ENCODE measurements at regions not wholly inside any gene's neighbourhood (a gene's known extent, or its start where the extent isn't known, plus 50 kb on each side); places are given as distances from the start of the nearest gene placed in this dataset.
A peak's percentile ranks its signal among the peaks of the same experiment; 100 is the strongest.

DNA sequence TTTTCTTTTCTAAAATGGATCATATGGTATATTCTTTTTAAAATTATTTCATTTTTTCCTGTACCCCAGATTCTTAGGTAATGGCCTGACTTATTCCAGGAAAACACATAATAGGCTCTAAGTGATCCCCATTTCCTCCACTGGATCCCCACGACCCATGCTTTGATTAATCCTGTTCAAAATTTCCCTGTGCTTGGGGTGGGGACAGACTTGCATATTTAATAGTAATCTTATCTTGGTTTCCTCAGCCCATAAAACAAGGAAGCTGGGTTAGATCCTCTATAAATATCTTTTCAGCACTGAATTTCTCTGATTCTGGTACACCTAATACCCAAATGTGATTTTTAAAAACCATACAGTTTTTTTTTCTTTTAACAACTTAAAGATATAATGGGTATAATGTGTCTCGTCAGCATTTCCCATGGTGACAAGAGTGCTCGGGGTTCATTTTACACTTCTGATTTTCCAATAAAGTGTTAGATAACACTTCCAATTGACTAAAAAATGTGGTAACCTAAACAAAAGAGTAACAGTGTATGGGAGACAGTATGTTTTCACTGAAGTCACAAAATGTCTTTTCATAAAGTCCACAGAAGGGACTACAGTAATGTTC lies 693.5 kb upstream of the TENM3 start:
- peaks cover 0 to 2% of the 10 kb centered on the region in 2 experiments for H3K4me1 ChIP-seq (ENCODE audit: control insufficient read depth in 1 of 2, insufficient read depth in 2 of 2, low read length in 2 of 2)
- no peaks in the 10 kb centered on the region for H3K36me3 ChIP-seq (ENCODE audit: control insufficient read depth in 1 of 2, insufficient read depth in 2 of 2, low read length in 2 of 2)
- no peak overlapping the region for H3K4ac ChIP-seq (ENCODE audit: low read depth, low read length)
- no peak overlapping the region for H2BK120ac ChIP-seq (ENCODE audit: insufficient read depth, low read length, poor library complexity)
- DNase-seq = no peak
- H2AK5ac ChIP-seq (ENCODE audit: low read length) = no peak overlapping the region
- no peaks in the 10 kb centered on the region for H3K79me1 ChIP-seq (ENCODE audit: low read length)
- no peaks in the 10 kb centered on the region for H3K27me3 ChIP-seq (ENCODE audit: insufficient read depth, low read length)
- no peak overlapping the region for H4K12ac ChIP-seq (ENCODE audit: low read depth, low read length)
- no peak overlapping the region for H2AFZ ChIP-seq (ENCODE audit: insufficient read depth, low read length, poor library complexity)
- no peak overlapping the region for H3K27ac ChIP-seq (ENCODE audit: low read depth, low read length)
- no peak overlapping the region for H4K91ac ChIP-seq (ENCODE audit: low read depth, low read length)
- no peak overlapping the region for H4K8ac ChIP-seq (ENCODE audit: low read depth, low read length)
- no peak overlapping the region for H3K23ac ChIP-seq (ENCODE audit: low read length)
- no peaks in the 10 kb centered on the region for H3K79me2 ChIP-seq (ENCODE audit: control insufficient read depth, insufficient read depth, low read length, poor library complexity)
- no peak overlapping the region for H3K4me3 ChIP-seq (ENCODE audit: low read depth, low read length)
- no peak overlapping the region for H3K18ac ChIP-seq (ENCODE audit: low read length)
- H2BK12ac ChIP-seq (ENCODE audit: low read length) = no peak overlapping the region
- WGBS (ENCODE audit: extremely low coverage, insufficient coverage, insufficient read length) = no CpG with 5 or more reads among the region's 3 CpGs
- no peak overlapping the region for H3K9ac ChIP-seq (ENCODE audit: low read length)
- no peaks in the 10 kb centered on the region for H3K9me3 ChIP-seq (ENCODE audit: insufficient read depth, low read depth, low read length)
- H3K4me2 ChIP-seq (ENCODE audit: low read length) = no peak overlapping the region
- H2BK5ac ChIP-seq (ENCODE audit: low read depth, low read length, poor library complexity) = no peak overlapping the region
- H3K14ac ChIP-seq (ENCODE audit: low read length) = no peak overlapping the region

GRCh38 chr4:181550381-181550780 lies 692.8 kb upstream of the TENM3 start:
- peak; percentile 42 to 77 for DNase-seq
- Histone ChIP-seq H2BK5ac (ENCODE audit: low read depth, low read length, poor library complexity) (no peak overlapping the region), H2AK5ac (ENCODE audit: low read length) (no peak overlapping the region), H3K9ac (ENCODE audit: low read length) (no peak overlapping the region), H4K8ac (ENCODE audit: low read depth, low read length) (no peak overlapping the region), H3K4me2 (ENCODE audit: low read length) (no peak overlapping the region), H4K12ac (ENCODE audit: low read depth, low read length) (no peak overlapping the region), H3K79me1 (ENCODE audit: low read length) (no peaks in the 10 kb centered on the region), H3K4ac (ENCODE audit: low read depth, low read length) (no peak overlapping the region), H3K4me3 (ENCODE audit: low read depth, low read length) (no peak overlapping the region), H2BK120ac (ENCODE audit: insufficient read depth, low read length, poor library complexity) (no peak overlapping the region), H3K27ac (ENCODE audit: low read depth, low read length) (no peak overlapping the region), H3K9me3 (ENCODE audit: insufficient read depth, low read depth, low read length) (no peaks in the 10 kb centered on the region), H2BK12ac (ENCODE audit: low read length) (no peak overlapping the region), H3K27me3 (ENCODE audit: insufficient read depth, low read length) (no peaks in the 10 kb centered on the region), H3K79me2 (ENCODE audit: control insufficient read depth, insufficient read depth, low read length, poor library complexity) (no peaks in the 10 kb centered on the region), H4K91ac (ENCODE audit: low read depth, low read length) (no peak overlapping the region), H3K18ac (ENCODE audit: low read length) (no peak overlapping the region), H2AFZ (ENCODE audit: insufficient read depth, low read length, poor library complexity) (no peak overlapping the region), H3K4me1 (ENCODE audit: control insufficient read depth in 1 of 2, insufficient read depth in 2 of 2, low read length in 2 of 2) (peaks cover 0 to 2% of the 10 kb centered on the region in 2 experiments), H3K36me3 (ENCODE audit: control insufficient read depth in 1 of 2, insufficient read depth in 2 of 2, low read length in 2 of 2) (no peaks in the 10 kb centered on the region), H3K23ac (ENCODE audit: low read length) (no peak overlapping the region), H3K14ac (ENCODE audit: low read length) (no peak overlapping the region)
- no CpG with 5 or more reads among the region's 1 CpG for WGBS (ENCODE audit: extremely low coverage, insufficient coverage, insufficient read length)

- Histone ChIP-seq H3K4me3 (ENCODE audit: low read depth, low read length) (no peak overlapping the region), H3K4me2 (ENCODE audit: low read length) (no peak overlapping the region), H3K4me1 (ENCODE audit: control insufficient read depth in 1 of 2, insufficient read depth in 2 of 2, low read length in 2 of 2) (peaks cover 0 to 2% of the 10 kb centered on the region in 2 experiments), H2BK120ac (ENCODE audit: insufficient read depth, low read length, poor library complexity) (no peak overlapping the region), H3K79me1 (ENCODE audit: low read length) (no peaks in the 10 kb centered on the region), H3K79me2 (ENCODE audit: control insufficient read depth, insufficient read depth, low read length, poor library complexity) (no peaks in the 10 kb centered on the region), H4K8ac (ENCODE audit: low read depth, low read length) (no peak overlapping the region), H2AK5ac (ENCODE audit: low read length) (no peak overlapping the region), H2BK12ac (ENCODE audit: low read length) (no peak overlapping the region), H3K9me3 (ENCODE audit: insufficient read depth, low read depth, low read length) (peaks cover 5% of the 10 kb centered on the region), H3K14ac (ENCODE audit: low read length) (no peak overlapping the region), H3K36me3 (ENCODE audit: control insufficient read depth in 1 of 2, insufficient read depth in 2 of 2, low read length in 2 of 2) (no peaks in the 10 kb centered on the region), H4K91ac (ENCODE audit: low read depth, low read length) (no peak overlapping the region), H2BK5ac (ENCODE audit: low read depth, low read length, poor library complexity) (no peak overlapping the region), H3K4ac (ENCODE audit: low read depth, low read length) (no peak overlapping the region), H3K23ac (ENCODE audit: low read length) (no peak overlapping the region), H4K12ac (ENCODE audit: low read depth, low read length) (no peak overlapping the region), H3K27me3 (ENCODE audit: insufficient read depth, low read length) (no peaks in the 10 kb centered on the region), H3K18ac (ENCODE audit: low read length) (no peak overlapping the region), H3K9ac (ENCODE audit: low read length) (no peak overlapping the region), H3K27ac (ENCODE audit: low read depth, low read length) (no peak overlapping the region), H2AFZ (ENCODE audit: insufficient read depth, low read length, poor library complexity) (no peak overlapping the region)
- no CpG with 5 or more reads among the region's 4 CpGs for WGBS (ENCODE audit: extremely low coverage, insufficient coverage, insufficient read length)
- peak; percentile 81 to 90 for DNase-seq
Observed at GRCh38 chr4:181559637-181560036, 683.6 kb upstream of the TENM3 start.

GRCh38 chr4:181562399-181562798 lies 680.8 kb upstream of the TENM3 start:
- Histone ChIP-seq H2BK5ac (ENCODE audit: low read depth, low read length, poor library complexity) (no peak overlapping the region), H2BK120ac (ENCODE audit: insufficient read depth, low read length, poor library complexity) (no peak overlapping the region), H3K36me3 (ENCODE audit: control insufficient read depth in 1 of 2, insufficient read depth in 2 of 2, low read length in 2 of 2) (no peaks in the 10 kb centered on the region), H3K9me3 (ENCODE audit: insufficient read depth, low read depth, low read length) (peaks cover 5% of the 10 kb centered on the region), H3K4me1 (ENCODE audit: control insufficient read depth in 1 of 2, insufficient read depth in 2 of 2, low read length in 2 of 2) (peaks cover 0 to 2% of the 10 kb centered on the region in 2 experiments), H2BK12ac (ENCODE audit: low read length) (no peak overlapping the region), H4K12ac (ENCODE audit: low read depth, low read length) (no peak overlapping the region), H4K8ac (ENCODE audit: low read depth, low read length) (no peak overlapping the region), H2AFZ (ENCODE audit: insufficient read depth, low read length, poor library complexity) (no peak overlapping the region), H3K23ac (ENCODE audit: low read length) (no peak overlapping the region), H3K9ac (ENCODE audit: low read length) (no peak overlapping the region), H2AK5ac (ENCODE audit: low read length) (no peak overlapping the region), H3K27me3 (ENCODE audit: insufficient read depth, low read length) (no peaks in the 10 kb centered on the region), H3K27ac (ENCODE audit: low read depth, low read length) (no peak overlapping the region), H3K14ac (ENCODE audit: low read length) (no peak overlapping the region), H3K79me1 (ENCODE audit: low read length) (no peaks in the 10 kb centered on the region), H3K4ac (ENCODE audit: low read depth, low read length) (no peak overlapping the region), H3K18ac (ENCODE audit: low read length) (no peak overlapping the region), H3K4me3 (ENCODE audit: low read depth, low read length) (no peak overlapping the region), H3K79me2 (ENCODE audit: control insufficient read depth, insufficient read depth, low read length, poor library complexity) (no peaks in the 10 kb centered on the region), H4K91ac (ENCODE audit: low read depth, low read length) (no peak overlapping the region), H3K4me2 (ENCODE audit: low read length) (no peak overlapping the region)
- WGBS (ENCODE audit: extremely low coverage, insufficient coverage, insufficient read length) = no CpG with 5 or more reads among the region's 2 CpGs
- peak in 1 of 2 donors; percentile 13 for DNase-seq
